Neural progenitor cell (in vitro differentiated cells): ENCODE measurements at regions not wholly inside any gene's neighbourhood (a gene's known extent, or its start where the extent isn't known, plus 50 kb on each side); places are given as distances from the start of the nearest gene placed in this dataset.

Experiments used
- EZH2 ChIP-seq: fragments of 200-600 bp; sonication (generic); IDR thresholded peaks from 2 replicates; pipeline ENCODE4 v1.6.1; 2017; ENCODE audit warnings: antibody characterized with exemption, mild to moderate bottlenecking, moderate library complexity
- TF ChIP-seq, protein P1 (sequence below): fragments of 200-600 bp; sonication (generic); IDR thresholded peaks from 2 replicates; pipeline ENCODE4 v1.5.1; 2017; ENCODE audit warnings: antibody characterized with exemption, mild to moderate bottlenecking

DNA sequence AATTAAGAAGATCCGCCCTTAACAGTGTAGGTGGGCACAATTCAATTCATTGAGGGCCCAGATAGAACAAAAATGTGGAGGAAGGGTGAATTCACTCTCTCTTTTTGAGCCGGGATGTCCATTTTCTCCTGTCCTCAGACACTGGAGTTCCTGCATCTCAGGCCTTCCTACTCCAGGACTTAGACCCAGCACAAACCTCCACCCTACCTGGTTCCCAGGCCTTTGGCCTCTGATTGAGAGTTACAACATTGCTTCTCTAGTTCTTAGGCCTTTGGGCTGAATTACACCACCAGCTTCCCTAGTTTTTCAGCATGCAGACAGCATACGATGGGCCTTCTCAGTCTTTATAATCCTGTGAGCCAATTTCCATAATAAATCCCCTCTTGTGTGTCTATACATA is 87.8 kb upstream of the TMEM17 start:
- TF ChIP-seq, protein P1, sequence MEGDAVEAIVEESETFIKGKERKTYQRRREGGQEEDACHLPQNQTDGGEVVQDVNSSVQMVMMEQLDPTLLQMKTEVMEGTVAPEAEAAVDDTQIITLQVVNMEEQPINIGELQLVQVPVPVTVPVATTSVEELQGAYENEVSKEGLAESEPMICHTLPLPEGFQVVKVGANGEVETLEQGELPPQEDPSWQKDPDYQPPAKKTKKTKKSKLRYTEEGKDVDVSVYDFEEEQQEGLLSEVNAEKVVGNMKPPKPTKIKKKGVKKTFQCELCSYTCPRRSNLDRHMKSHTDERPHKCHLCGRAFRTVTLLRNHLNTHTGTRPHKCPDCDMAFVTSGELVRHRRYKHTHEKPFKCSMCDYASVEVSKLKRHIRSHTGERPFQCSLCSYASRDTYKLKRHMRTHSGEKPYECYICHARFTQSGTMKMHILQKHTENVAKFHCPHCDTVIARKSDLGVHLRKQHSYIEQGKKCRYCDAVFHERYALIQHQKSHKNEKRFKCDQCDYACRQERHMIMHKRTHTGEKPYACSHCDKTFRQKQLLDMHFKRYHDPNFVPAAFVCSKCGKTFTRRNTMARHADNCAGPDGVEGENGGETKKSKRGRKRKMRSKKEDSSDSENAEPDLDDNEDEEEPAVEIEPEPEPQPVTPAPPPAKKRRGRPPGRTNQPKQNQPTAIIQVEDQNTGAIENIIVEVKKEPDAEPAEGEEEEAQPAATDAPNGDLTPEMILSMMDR = no peak
- no peak for TF ChIP-seq EZH2
